ENCODE measurements at regions not wholly inside any gene's neighbourhood (a gene's known extent, or its start where the extent isn't known, plus 50 kb on each side); places are given as distances from the start of the nearest gene placed in this dataset.

DNA sequence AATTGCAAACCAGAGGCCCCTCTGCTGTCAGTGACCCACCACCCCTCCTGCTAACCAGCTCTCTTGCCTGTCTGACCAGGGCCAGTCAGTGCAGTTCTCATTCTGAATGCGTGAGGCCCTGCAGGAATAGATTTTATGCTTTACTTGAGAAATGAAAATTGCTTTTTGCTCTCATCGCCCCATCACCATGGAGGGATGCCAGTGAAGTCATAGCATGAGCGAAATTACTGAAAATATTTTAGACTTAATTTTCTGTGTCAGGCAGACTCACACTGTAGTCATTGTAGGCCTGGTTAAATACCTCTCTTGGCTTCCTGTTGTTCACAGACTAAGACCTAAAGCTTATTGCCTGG lies 490.5 kb upstream of the CDH5 start:
- intact Hi-C loops (cut with DNase I), result no loop called here
- DNase-seq, result no peak
- TF ChIP-seq CTCF (IDR thresholded peaks at IDR 0.05) (no peak), POLR2A (IDR thresholded peaks at IDR 0.05) (no peak)

GRCh38 chr16:65875381-65876055 lies 491.0 kb upstream of the CDH5 start:
- 56 to 60% methylated on average over 6 of the region's 6 CpGs for WGBS, 2 donors
- Histone ChIP-seq H3K4me1 (no peaks in the 10 kb centered on the region), H3K36me3 (replicated peaks in 1 of 2; ENCODE audit: insufficient read depth in 1 of 2, low read depth in 2 of 2) (no peaks in the 10 kb centered on the region), H3K4me3 (no peak overlapping the region), H3K9me3 (no peaks in the 10 kb centered on the region), H3K27ac (no peak overlapping the region), H3K27me3 (no peaks in the 10 kb centered on the region)
- no peak for ATAC-seq
- intact Hi-C loops (cut with DNase I), result no loop called here
- DNase-seq, result no peak
- no peak for TF ChIP-seq POLR2A (IDR thresholded peaks at IDR 0.05)
- TF ChIP-seq CTCF (IDR thresholded peaks at IDR 0.05), result no peak

More for the DNA sequence above, 490.5 kb upstream of the CDH5 start:
- Histone ChIP-seq H3K27ac (no peak overlapping the region), H3K9me3 (no peaks in the 10 kb centered on the region), H3K4me1 (no peaks in the 10 kb centered on the region), H3K36me3 (replicated peaks in 1 of 2; ENCODE audit: insufficient read depth in 1 of 2, low read depth in 2 of 2) (no peaks in the 10 kb centered on the region), H3K4me3 (no peak overlapping the region), H3K27me3 (no peaks in the 10 kb centered on the region)
- WGBS, 2 donors, result 69 to 76% methylated on average over 3 of the region's 3 CpGs
- ATAC-seq, result no peak

- TF ChIP-seq CTCF (IDR thresholded peaks at IDR 0.05) (no peak), POLR2A (IDR thresholded peaks at IDR 0.05) (no peak)
Measured at GRCh38 chr16:65869261-65869660, 497.2 kb upstream of the CDH5 start.

DNA sequence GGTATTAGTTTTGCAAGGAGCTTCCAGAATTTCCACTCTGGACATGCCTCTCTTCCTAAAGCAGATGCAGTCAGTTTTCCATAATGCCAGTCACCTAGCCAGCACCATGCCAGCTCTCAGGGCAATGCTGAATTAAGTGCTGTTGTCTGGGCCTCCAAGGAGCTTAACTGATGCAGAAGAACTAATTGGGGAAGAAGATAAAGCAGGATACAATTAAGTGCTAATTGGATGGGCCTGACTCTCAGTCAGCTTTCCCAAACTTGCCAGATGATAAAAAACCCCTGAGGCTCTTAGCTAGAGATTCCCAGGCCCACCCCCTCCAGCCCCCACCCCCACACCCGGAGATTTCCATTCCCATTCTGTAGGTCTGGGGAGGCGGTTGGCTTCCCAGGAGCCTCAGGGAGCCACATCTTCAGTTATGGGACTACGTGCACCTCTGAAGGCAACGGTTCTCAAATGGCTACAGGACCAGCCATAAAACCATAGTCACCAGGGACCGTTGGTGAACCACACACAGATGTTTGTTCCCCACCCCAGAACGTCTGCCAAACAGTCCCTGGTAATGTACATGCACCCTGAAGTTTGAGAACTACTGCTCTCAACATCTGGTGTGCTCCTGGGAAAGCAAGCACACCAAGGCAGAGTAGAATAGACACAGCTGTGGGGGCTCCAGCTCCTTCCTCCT lies 499.1 kb upstream of the CDH5 start:
- Histone ChIP-seq H3K9me3 (no peaks in the 10 kb centered on the region), H3K27ac (no peak overlapping the region), H3K27me3 (no peaks in the 10 kb centered on the region), H3K4me1 (no peaks in the 10 kb centered on the region), H3K4me3 (no peak overlapping the region), H3K36me3 (replicated peaks in 1 of 2; ENCODE audit: insufficient read depth in 1 of 2, low read depth in 2 of 2) (no peaks in the 10 kb centered on the region)
- DNase-seq, result no peak
- ATAC-seq, result no peak
- TF ChIP-seq POLR2A (IDR thresholded peaks at IDR 0.05) (no peak), CTCF (IDR thresholded peaks at IDR 0.05) (no peak)
- intact Hi-C loops (cut with DNase I), result no loop called here
- 49 to 69% methylated on average over 4 to 6 of the region's 6 CpGs for WGBS, 2 donors

More at GRCh38 chr16:65869261-65869660, 497.2 kb upstream of the CDH5 start:
- Histone ChIP-seq H3K4me1 (no peaks in the 10 kb centered on the region), H3K9me3 (no peaks in the 10 kb centered on the region), H3K27me3 (no peaks in the 10 kb centered on the region), H3K36me3 (replicated peaks in 1 of 2; ENCODE audit: insufficient read depth in 1 of 2, low read depth in 2 of 2) (no peaks in the 10 kb centered on the region), H3K4me3 (no peak overlapping the region), H3K27ac (no peak overlapping the region)
- intact Hi-C loops (cut with DNase I), result no loop called here
- 61 to 65% methylated on average over 4 of the region's 4 CpGs for WGBS, 2 donors
- DNase-seq (no peak), ATAC-seq (no peak)

DNA sequence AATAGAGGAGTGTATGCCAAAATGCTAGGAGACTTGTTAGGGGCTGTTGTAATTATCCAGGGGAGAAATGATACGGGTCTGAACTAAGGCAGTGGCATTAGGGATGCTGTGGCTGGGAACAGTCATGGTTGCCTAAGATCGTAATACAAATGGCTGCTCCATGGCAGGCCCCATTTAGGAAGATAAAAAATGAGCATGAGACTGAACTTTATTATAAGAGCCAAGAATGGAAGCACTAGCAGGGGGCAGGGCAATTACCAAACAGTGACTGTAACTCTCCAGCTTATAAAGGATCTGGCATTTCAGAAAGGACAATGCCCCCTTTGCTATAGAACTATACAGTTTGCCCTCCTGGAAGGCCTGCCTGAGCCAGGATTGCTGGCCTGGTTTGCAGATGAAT lies 503.3 kb upstream of the CDH5 start:
- Histone ChIP-seq H3K27ac (no peak overlapping the region), H3K36me3 (replicated peaks in 1 of 2; ENCODE audit: insufficient read depth in 1 of 2, low read depth in 2 of 2) (no peaks in the 10 kb centered on the region), H3K9me3 (no peaks in the 10 kb centered on the region), H3K4me3 (no peak overlapping the region), H3K27me3 (no peaks in the 10 kb centered on the region), H3K4me1 (no peaks in the 10 kb centered on the region)
- TF ChIP-seq CTCF (IDR thresholded peaks at IDR 0.05), result no peak
- TF ChIP-seq POLR2A (IDR thresholded peaks at IDR 0.05), result no peak
- DNase-seq, result no peak
- intact Hi-C loops (cut with DNase I), result no loop called here
- no peak for ATAC-seq
- 54 to 63% methylated on average over 2 of the region's 2 CpGs for WGBS, 2 donors
